OCI-LY7 (cell line): ENCODE measurements at regions not wholly inside any gene's neighbourhood (a gene's known extent, or its start where the extent isn't known, plus 50 kb on each side); places are given as distances from the start of the nearest gene placed in this dataset.

Experiments
- EZH2phosphoT487 ChIP-seq: fragments of 200-600 bp; sonication (generic); IDR thresholded peaks from 2 replicates; pipeline ENCODE4 v1.6.1; 2018; ENCODE audit warnings: low read depth, borderline replicate concordance, mild to moderate bottlenecking, mixed run types, antibody characterized with exemption, low read length, moderate library complexity, mixed read lengths
- TF ChIP-seq, protein P1 (sequence below): fragments of 200-600 bp; sonication (generic); conservative IDR thresholded peaks from 2 replicates; pipeline ENCODE4 v1.5.1; 2014; ENCODE audit warnings: mild to moderate bottlenecking, antibody characterized with exemption, low read length, moderate library complexity, mixed read lengths

DNA sequence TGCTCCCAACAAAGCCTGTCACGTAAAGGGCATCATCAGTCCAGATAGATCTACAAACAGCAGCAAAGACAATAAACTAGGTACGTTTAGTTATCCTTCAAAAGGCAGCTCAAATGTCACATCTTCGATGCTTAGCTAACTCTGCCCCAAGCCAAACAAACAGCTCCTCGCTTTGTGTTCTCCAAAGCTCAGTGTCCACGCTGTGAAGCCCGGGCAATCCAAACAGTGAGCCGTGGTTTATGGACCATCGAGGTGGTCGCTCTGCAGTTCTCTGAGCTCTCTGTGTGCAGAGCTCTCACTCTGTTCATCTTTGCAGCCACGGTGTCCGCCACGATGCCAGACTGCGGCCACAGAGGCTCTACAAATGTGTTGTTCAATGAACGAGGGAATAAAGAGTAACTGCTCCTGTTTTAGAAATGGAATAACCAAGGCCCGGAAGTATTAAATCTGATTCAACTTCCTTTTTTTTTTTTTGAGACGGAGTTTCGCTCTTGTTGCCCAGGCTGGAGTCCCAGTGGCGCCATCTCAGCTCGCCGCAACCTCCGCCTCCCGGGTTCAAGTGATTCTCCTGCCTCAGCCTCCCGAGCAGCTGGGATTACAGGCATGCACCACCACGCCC is 117.2 kb upstream of the FAM174B start:
- TF ChIP-seq, protein P1, sequence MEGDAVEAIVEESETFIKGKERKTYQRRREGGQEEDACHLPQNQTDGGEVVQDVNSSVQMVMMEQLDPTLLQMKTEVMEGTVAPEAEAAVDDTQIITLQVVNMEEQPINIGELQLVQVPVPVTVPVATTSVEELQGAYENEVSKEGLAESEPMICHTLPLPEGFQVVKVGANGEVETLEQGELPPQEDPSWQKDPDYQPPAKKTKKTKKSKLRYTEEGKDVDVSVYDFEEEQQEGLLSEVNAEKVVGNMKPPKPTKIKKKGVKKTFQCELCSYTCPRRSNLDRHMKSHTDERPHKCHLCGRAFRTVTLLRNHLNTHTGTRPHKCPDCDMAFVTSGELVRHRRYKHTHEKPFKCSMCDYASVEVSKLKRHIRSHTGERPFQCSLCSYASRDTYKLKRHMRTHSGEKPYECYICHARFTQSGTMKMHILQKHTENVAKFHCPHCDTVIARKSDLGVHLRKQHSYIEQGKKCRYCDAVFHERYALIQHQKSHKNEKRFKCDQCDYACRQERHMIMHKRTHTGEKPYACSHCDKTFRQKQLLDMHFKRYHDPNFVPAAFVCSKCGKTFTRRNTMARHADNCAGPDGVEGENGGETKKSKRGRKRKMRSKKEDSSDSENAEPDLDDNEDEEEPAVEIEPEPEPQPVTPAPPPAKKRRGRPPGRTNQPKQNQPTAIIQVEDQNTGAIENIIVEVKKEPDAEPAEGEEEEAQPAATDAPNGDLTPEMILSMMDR = no peak
- TF ChIP-seq EZH2phosphoT487 = no peak
